Adipocyte (in vitro differentiated cells): ENCODE measurements at regions not wholly inside any gene's neighbourhood (a gene's known extent, or its start where the extent isn't known, plus 50 kb on each side); places are given as distances from the start of the nearest gene placed in this dataset.
A peak's percentile ranks its signal among the peaks of the same experiment; 100 is the strongest.

Experiments used
- DNase-seq: peaks from one replicate; pipeline ENCODE4 v3.0.0-alpha.2; 2015; ENCODE audit warnings: low read depth
- H3K27me3 ChIP-seq: replicated peaks from 2 replicates; pipeline ENCODE4 v1.7.0; 2013; ENCODE audit warnings: mild to moderate bottlenecking, low read length, moderate library complexity; ENCODE audit not compliant: control insufficient read depth, insufficient read depth
- H3K36me3 ChIP-seq: 2 replicates; pipeline ENCODE4 v1.7.0; 2013; ENCODE audit warnings: low read length, mild to moderate bottlenecking, moderate library complexity; ENCODE audit not compliant: control insufficient read depth, insufficient read depth, severe bottlenecking
- H3K4me1 ChIP-seq: 2 replicates; pipeline ENCODE4 v1.7.0; 2013; ENCODE audit warnings: mild to moderate bottlenecking, low read length, moderate library complexity; ENCODE audit not compliant: control insufficient read depth, insufficient read depth
- H3K4me3 ChIP-seq: 2 replicates; pipeline ENCODE4 v1.7.0; 2013; ENCODE audit warnings: mild to moderate bottlenecking, low read length, moderate library complexity
- H3K9ac ChIP-seq: 2 replicates; pipeline ENCODE4 v1.7.0; 2013; ENCODE audit warnings: mild to moderate bottlenecking, low read length, moderate library complexity
- H3K9me3 ChIP-seq: 2 replicates; pipeline ENCODE4 v1.7.0; 2013; ENCODE audit warnings: mild to moderate bottlenecking, low read length, moderate library complexity; ENCODE audit not compliant: control insufficient read depth

- Histone ChIP-seq H3K27me3 (no peaks in the 10 kb centered on the region), H3K4me1 (no peaks in the 10 kb centered on the region), H3K9me3 (peaks cover 6% of the 10 kb centered on the region), H3K9ac (no peak overlapping the region), H3K4me3 (no peak overlapping the region), H3K36me3 (no peaks in the 10 kb centered on the region)
- no peak for DNase-seq
Measured at GRCh38 chr12:98403385-98403784, 112.0 kb upstream of the TMPO start.

GRCh38 chr12:98403936-98404335 is 111.5 kb upstream of the TMPO start:
- Histone ChIP-seq H3K9me3 (peaks cover 6% of the 10 kb centered on the region), H3K9ac (no peak overlapping the region), H3K36me3 (no peaks in the 10 kb centered on the region), H3K4me3 (no peak overlapping the region), H3K4me1 (no peaks in the 10 kb centered on the region), H3K27me3 (no peaks in the 10 kb centered on the region)
- DNase-seq: no peak

- Histone ChIP-seq H3K36me3 (no peaks in the 10 kb centered on the region), H3K27me3 (no peaks in the 10 kb centered on the region), H3K9ac (no peak overlapping the region), H3K9me3 (peaks cover 12% of the 10 kb centered on the region), H3K4me1 (no peaks in the 10 kb centered on the region), H3K4me3 (no peak overlapping the region)
- no peak for DNase-seq
Measured at GRCh38 chr12:98405805-98406366, 109.5 kb upstream of the TMPO start.

- H3K9me3 ChIP-seq: peaks cover 12% of the 10 kb centered on the region
- no peaks in the 10 kb centered on the region for H3K27me3 ChIP-seq
- H3K4me3 ChIP-seq: no peak overlapping the region
- H3K9ac ChIP-seq: no peak overlapping the region
- no peaks in the 10 kb centered on the region for H3K36me3 ChIP-seq
- no peak for DNase-seq
- no peaks in the 10 kb centered on the region for H3K4me1 ChIP-seq
Measured at GRCh38 chr12:98406378-98406777, 109.0 kb upstream of the TMPO start.

GRCh38 chr12:98408681-98409080 is 106.7 kb upstream of the TMPO start:
- peaks cover 12% of the 10 kb centered on the region for H3K9me3 ChIP-seq
- H3K4me3 ChIP-seq: no peak overlapping the region
- no peaks in the 10 kb centered on the region for H3K4me1 ChIP-seq
- no peak for DNase-seq
- H3K27me3 ChIP-seq: no peaks in the 10 kb centered on the region
- H3K9ac ChIP-seq: no peak overlapping the region
- no peaks in the 10 kb centered on the region for H3K36me3 ChIP-seq

- H3K4me1 ChIP-seq: no peaks in the 10 kb centered on the region
- H3K27me3 ChIP-seq: no peaks in the 10 kb centered on the region
- H3K4me3 ChIP-seq: no peak overlapping the region
- H3K9ac ChIP-seq: no peak overlapping the region
- H3K9me3 ChIP-seq: peaks cover 12% of the 10 kb centered on the region
- no peaks in the 10 kb centered on the region for H3K36me3 ChIP-seq
- no peak for DNase-seq
Measured at GRCh38 chr12:98409548-98409947, 105.8 kb upstream of the TMPO start.

- Histone ChIP-seq H3K9me3 (peaks cover 12% of the 10 kb centered on the region), H3K9ac (no peak overlapping the region), H3K4me1 (no peaks in the 10 kb centered on the region), H3K4me3 (no peak overlapping the region), H3K36me3 (no peaks in the 10 kb centered on the region), H3K27me3 (no peaks in the 10 kb centered on the region)
- DNase-seq: no peak
Measured at GRCh38 chr12:98410356-98410755, 105.0 kb upstream of the TMPO start.

- H3K27me3 ChIP-seq: no peaks in the 10 kb centered on the region
- DNase-seq: peak; percentile 45
- H3K4me3 ChIP-seq: no peak overlapping the region
- H3K36me3 ChIP-seq: no peaks in the 10 kb centered on the region
- H3K9ac ChIP-seq: no peak overlapping the region
- H3K9me3 ChIP-seq: no peaks in the 10 kb centered on the region
- peaks cover 22% of the 10 kb centered on the region for H3K4me1 ChIP-seq
Measured at GRCh38 chr12:98416845-98417244, 98.5 kb upstream of the TMPO start.

GRCh38 chr12:98417266-98417665 is 98.1 kb upstream of the TMPO start:
- H3K9ac ChIP-seq: no peak overlapping the region
- no peaks in the 10 kb centered on the region for H3K36me3 ChIP-seq
- H3K4me1 ChIP-seq: peaks cover 22% of the 10 kb centered on the region
- no peaks in the 10 kb centered on the region for H3K9me3 ChIP-seq
- DNase-seq: no peak
- no peak overlapping the region for H3K4me3 ChIP-seq
- H3K27me3 ChIP-seq: no peaks in the 10 kb centered on the region

GRCh38 chr12:98418357-98419075 is 96.9 kb upstream of the TMPO start:
- Histone ChIP-seq H3K9ac (peak overlapping the region; percentile 16), H3K4me3 (peak overlapping the region; percentile 59), H3K4me1 (peaks cover 22% of the 10 kb centered on the region), H3K27me3 (no peaks in the 10 kb centered on the region), H3K9me3 (no peaks in the 10 kb centered on the region), H3K36me3 (no peaks in the 10 kb centered on the region)
- DNase-seq: peak; percentile 99

GRCh38 chr12:98419081-98419794 is 96.2 kb upstream of the TMPO start:
- Histone ChIP-seq H3K9me3 (no peaks in the 10 kb centered on the region), H3K4me1 (peaks cover 22% of the 10 kb centered on the region), H3K36me3 (no peaks in the 10 kb centered on the region), H3K9ac (peak overlapping the region; percentile 16), H3K27me3 (no peaks in the 10 kb centered on the region), H3K4me3 (peak overlapping the region; percentile 59)
- DNase-seq: no peak
